GM12874 (cell line): ENCODE measurements at regions not wholly inside any gene's neighbourhood (a gene's known extent, or its start where the extent isn't known, plus 50 kb on each side); places are given as distances from the start of the nearest gene placed in this dataset.

Experiments used
- TF ChIP-seq, protein P1 (sequence below): IDR thresholded peaks from 2 replicates; pipeline ENCODE4 v1.5.1; 2011; ENCODE audit warnings: low read depth, mild to moderate bottlenecking, control low read depth, low read length, moderate library complexity; ENCODE audit not compliant: insufficient read depth

DNA sequence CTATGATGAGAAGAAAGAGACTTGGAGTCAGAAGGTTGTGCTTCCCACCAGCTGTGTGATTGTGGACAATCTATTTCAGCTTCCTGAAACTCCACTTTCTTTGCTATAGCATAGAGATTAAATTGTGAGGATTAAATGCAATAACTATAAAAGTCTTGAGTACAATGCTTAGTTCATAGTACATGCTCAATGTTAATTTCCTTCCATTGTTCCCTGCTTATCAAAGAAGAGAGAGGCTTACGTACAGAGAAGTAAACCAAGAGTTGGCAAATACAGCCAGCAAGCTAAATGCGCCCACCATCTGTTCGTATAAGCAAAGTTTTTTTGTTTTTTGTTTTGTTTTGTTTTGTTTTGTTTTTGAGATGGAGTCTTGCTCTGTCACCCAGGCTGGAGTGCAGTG, 317.9 kb upstream of the NFIA start:
- TF ChIP-seq, protein P1, sequence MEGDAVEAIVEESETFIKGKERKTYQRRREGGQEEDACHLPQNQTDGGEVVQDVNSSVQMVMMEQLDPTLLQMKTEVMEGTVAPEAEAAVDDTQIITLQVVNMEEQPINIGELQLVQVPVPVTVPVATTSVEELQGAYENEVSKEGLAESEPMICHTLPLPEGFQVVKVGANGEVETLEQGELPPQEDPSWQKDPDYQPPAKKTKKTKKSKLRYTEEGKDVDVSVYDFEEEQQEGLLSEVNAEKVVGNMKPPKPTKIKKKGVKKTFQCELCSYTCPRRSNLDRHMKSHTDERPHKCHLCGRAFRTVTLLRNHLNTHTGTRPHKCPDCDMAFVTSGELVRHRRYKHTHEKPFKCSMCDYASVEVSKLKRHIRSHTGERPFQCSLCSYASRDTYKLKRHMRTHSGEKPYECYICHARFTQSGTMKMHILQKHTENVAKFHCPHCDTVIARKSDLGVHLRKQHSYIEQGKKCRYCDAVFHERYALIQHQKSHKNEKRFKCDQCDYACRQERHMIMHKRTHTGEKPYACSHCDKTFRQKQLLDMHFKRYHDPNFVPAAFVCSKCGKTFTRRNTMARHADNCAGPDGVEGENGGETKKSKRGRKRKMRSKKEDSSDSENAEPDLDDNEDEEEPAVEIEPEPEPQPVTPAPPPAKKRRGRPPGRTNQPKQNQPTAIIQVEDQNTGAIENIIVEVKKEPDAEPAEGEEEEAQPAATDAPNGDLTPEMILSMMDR, result no peak

DNA sequence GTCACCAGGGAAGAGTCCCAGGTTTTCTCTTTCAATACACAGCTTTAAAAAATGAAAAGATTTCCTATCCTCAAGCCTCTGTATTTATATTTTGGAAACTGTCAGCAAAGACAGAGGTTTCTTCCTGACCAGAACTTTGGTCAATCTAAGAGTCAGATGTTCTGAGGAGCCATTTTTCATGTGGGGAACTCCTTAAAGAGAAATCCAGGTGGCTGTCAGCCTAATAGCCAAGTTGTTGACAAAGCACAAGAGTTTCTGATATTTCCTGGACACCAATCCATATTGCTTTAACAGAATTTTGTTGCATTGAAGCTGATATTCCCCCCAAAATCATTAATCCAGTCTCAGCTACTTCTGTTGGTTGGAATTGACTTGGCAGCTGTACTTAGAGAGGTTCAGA, 318.6 kb upstream of the NFIA start:
- TF ChIP-seq, protein P1, result no peak

DNA sequence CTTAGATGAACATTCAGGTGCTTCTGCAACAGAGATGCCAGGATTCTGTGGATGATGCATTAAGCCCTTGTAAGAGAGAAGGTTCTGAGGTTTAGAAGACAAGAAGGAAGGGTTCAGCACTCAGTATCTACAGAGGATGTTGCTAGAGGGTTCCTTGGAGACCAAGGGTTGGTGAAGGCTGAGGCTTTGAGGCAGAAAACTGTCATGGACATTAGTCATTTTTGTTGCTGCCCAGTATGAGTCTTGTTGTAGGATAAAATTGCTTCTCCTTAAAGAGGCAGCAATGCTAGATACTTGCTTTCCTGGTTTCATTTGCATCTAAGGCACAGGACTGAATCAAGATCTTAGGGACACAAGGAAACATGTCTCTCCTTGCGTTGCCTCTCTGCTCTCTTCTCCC, 319.4 kb upstream of the NFIA start:
- TF ChIP-seq, protein P1, result no peak

DNA sequence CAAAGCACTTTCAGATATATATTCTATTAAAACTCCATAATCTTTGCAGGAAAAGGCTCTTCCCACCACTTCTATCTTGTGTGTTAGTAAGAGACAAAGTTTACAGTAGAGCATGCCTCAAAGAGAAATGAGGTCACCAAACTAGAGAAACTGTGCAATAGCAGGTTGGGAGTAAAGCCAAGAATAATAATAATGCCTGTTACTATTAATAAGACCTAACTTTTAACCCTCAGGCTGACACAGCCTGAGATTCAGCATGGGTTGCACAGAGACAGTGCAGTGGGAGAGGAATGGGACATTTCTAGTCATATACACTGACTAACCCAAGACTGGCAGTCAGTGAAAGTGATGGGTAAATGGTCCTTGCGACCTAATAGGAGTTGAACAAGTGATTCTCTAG, 320.2 kb upstream of the NFIA start:
- TF ChIP-seq, protein P1, result no peak

DNA sequence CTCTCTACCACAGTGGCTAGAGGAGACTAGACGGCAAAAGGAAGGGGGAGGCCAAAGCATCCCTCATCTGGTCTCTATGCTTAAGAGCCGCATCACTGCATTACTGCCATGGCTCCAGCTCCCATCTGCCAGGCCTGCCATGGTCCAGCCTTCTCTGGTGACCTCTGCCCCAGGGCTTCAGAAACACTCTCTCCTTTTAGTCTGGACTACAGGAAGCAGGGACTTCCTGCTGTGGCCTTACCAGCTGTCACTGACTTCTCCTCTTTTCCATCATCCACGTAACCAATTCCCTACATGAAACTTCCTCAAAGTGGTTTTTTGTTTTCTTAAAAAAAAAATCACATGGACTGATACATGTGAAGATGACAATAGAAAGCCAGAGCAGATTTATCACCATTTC, 323.1 kb upstream of the NFIA start:
- TF ChIP-seq, protein P1, result no peak

DNA sequence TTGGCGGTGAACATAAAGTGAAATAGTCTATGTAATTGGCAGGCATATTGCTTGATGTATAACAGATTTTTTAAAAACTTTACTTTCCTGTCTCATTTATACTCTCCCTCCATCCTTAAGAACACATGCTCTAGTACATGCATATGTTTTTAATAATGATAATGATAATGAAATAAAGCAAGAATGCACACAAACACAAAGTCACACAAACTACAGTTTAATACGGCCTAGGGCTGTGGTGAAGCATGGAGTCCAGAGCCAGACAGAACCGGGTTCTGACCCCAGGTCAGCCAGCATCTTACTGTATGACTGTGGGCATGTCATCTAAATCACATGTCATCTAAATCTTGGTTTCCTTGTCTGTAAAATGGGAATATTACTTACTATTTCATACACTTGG, 324.9 kb upstream of the NFIA start:
- TF ChIP-seq, protein P1, result no peak

DNA sequence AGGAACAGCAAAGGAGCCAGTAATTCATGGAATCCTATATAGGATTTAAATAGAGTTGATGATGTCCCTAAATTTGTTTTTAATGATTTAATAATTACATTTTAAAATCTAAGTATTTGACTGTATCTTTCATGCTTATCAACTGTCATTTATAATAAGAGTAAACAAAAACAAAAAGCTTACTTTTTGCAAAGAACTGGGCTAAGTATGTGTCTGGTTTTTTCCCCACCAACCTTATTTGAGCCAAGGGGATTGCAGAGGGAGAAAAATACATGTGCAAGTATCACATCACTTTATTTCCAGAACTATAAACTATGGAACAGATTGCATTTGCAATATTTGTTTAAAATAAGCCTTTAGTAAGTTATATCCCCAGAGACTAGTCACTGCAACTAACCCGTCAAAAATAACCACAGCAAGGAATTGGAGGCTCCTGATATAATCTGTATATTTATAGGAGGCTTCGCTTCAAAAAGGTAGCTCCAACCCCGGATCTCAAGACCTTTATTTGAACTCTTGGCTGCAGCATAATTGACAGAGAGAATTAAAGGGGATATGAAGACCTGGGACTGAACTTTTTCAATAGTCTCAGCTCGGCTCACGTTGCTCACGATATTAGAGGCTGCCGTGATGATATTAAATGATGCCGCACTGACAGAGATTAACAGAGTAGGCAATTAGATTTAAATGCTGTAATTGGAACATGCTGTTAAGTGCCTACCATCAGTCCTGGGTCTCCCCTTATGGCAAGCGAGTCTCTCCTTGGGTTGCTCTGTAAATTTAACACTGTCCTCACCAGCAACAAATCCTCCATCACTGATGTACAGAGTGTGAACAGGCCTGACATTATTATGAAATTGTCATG, 329.1 kb upstream of the NFIA start:
- TF ChIP-seq, protein P1, result no peak
